GM12878 (cell line): ENCODE measurements at regions not wholly inside any gene's neighbourhood (a gene's known extent, or its start where the extent isn't known, plus 50 kb on each side); places are given as distances from the start of the nearest gene placed in this dataset.

ENCODE experiments used
- ATAC-seq: fragments of 200-7000 bp; cut with Tn5 transposase; 3 replicates; pipeline ENCODE4 v1.9.1; 2020; ENCODE audit warnings: mild to moderate bottlenecking, moderate library complexity
- BruUV-seq: library from RNA; stranded (reverse); fragments of 400-500 nt; replicated peaks from 2 replicates; lab custom pipeline; 2021; lab: Mats Ljungman, UMichigan
- CTCF ChIA-PET: fragments of 300-600 bp; sonication (Branson Sonifier 250); formaldehyde crosslinking; extraction: SDS; loops from one replicate; lab custom pipeline; 2021; ENCODE audit warnings: inconsistent platforms; lab: Yijun Ruan, JAX
- POLR2A ChIA-PET: fragments of 350-600 bp; formaldehyde crosslinking; extraction: SDS; loops from one replicate; lab custom pipeline; 2021; ENCODE audit warnings: inconsistent platforms; lab: Charles Lee
- RAD21 ChIA-PET: fragments of 300-600 bp; sonication (Branson Sonifier 250); formaldehyde crosslinking; loops from one replicate; lab custom pipeline; 2023; ENCODE audit warnings: antibody characterized with exemption; ENCODE audit not compliant: unreplicated experiment; lab: Charles Lee
- SMC1A ChIA-PET: fragments of 300-600 bp; sonication (Branson Sonifier 250); formaldehyde crosslinking; loops from one replicate; lab custom pipeline; 2023; ENCODE audit not compliant: unreplicated experiment, uncharacterized antibody; lab: Charles Lee
- DNase-seq: peaks from one replicate; pipeline ENCODE4 v3.0.0-alpha.2; 2011; ENCODE audit warnings: low read depth, low spot score
- FAIRE-seq: peaks from 3 replicates; lab custom pipeline; 2011; peaks lifted over from hg19 to GRCh38; lab: Jason Lieb, UNC
- H2AFZ ChIP-seq: 2 replicates; pipeline ENCODE4 v1.6.0; 2011; ENCODE audit warnings: low read depth, low read length, control low read depth; ENCODE audit not compliant: control insufficient read depth
- H3K27ac ChIP-seq: 2 replicates; pipeline ENCODE4 v1.5.1; 2011; ENCODE audit warnings: control low read depth; ENCODE audit not compliant: control insufficient read depth, insufficient read depth
- H3K27me3 ChIP-seq, 2 experiments: replicated peaks in 1 of 2; 2 replicates each; pipeline versions ENCODE4 v1.6.0 to v1.6.1; 2011; ENCODE audit warnings: low read length in 1 of 2; ENCODE audit not compliant: control insufficient read depth in 2 of 2, insufficient read depth in 2 of 2
- H3K36me3 ChIP-seq, 2 experiments: 2 replicates each; pipeline ENCODE4 v1.5.1; 2011; ENCODE audit warnings: low read length in 1 of 2; ENCODE audit not compliant: control insufficient read depth in 2 of 2, insufficient read depth in 2 of 2
- H3K4me1 ChIP-seq: 2 replicates; pipeline ENCODE4 v1.6.1; 2011; ENCODE audit warnings: mild to moderate bottlenecking, low read length, moderate library complexity, mixed read lengths; ENCODE audit not compliant: control insufficient read depth, insufficient read depth
- H3K4me2 ChIP-seq: 2 replicates; pipeline ENCODE4 v1.6.0; 2011; ENCODE audit warnings: control low read depth; ENCODE audit not compliant: control insufficient read depth, insufficient read depth
- H3K4me3 ChIP-seq: fragments of 200-600 bp; sonication (generic); 2 replicates; pipeline ENCODE4 v1.5.1; 2016
- H3K79me2 ChIP-seq: 2 replicates; pipeline ENCODE4 v1.6.0; 2011; ENCODE audit warnings: low read length; ENCODE audit not compliant: control insufficient read depth, insufficient read depth
- H3K9ac ChIP-seq: 2 replicates; pipeline ENCODE4 v1.8.0; 2011; ENCODE audit warnings: low read length, control low read depth, mixed read lengths; ENCODE audit not compliant: control insufficient read depth, insufficient read depth
- H3K9me3 ChIP-seq: replicated peaks from 3 replicates; pipeline ENCODE4 v1.5.1; 2011; ENCODE audit warnings: mild to moderate bottlenecking, low read length; ENCODE audit not compliant: control insufficient read depth, insufficient read depth
- H4K20me1 ChIP-seq: 2 replicates; pipeline ENCODE4 v1.6.0; 2011; ENCODE audit not compliant: control insufficient read depth, insufficient read depth
- BCL11A ChIP-seq: IDR thresholded peaks from 2 replicates; pipeline ENCODE4 v1.6.1; 2011; ENCODE audit warnings: low read depth, low read length
- CEBPZ ChIP-seq: fragments of 150-350 bp; IDR thresholded peaks from 2 replicates; pipeline ENCODE4 v1.6.1; 2016; ENCODE audit warnings: low read depth, low read length
- CHD1 ChIP-seq: IDR thresholded peaks from 2 replicates; pipeline ENCODE4 v1.6.1; 2012; ENCODE audit warnings: low read depth, low read length, improper control_type of control experiment
- DPF2 ChIP-seq: fragments of 450-650 bp; IDR thresholded peaks from 2 replicates; pipeline ENCODE4 v1.6.1; 2017; ENCODE audit warnings: mild to moderate bottlenecking
- EED ChIP-seq: sonication (generic); IDR thresholded peaks from 2 replicates; pipeline ENCODE4 v1.6.1; 2016; ENCODE audit warnings: antibody characterized with exemption, low read depth
- FOXM1 ChIP-seq: IDR thresholded peaks from 2 replicates; pipeline ENCODE4 v1.6.1; 2012; ENCODE audit warnings: low read depth, mild to moderate bottlenecking, inconsistent platforms, low read length, moderate library complexity
- JUNB ChIP-seq: IDR thresholded peaks from 2 replicates; pipeline ENCODE4 v1.6.1; 2016; ENCODE audit warnings: antibody characterized with exemption, mild to moderate bottlenecking
- MTA3 ChIP-seq: IDR thresholded peaks from 2 replicates; pipeline ENCODE4 v1.6.1; 2012; ENCODE audit warnings: low read length, inconsistent platforms, borderline replicate concordance
- MYB ChIP-seq: fragments of 150-350 bp; IDR thresholded peaks from 2 replicates; pipeline ENCODE4 v1.6.1; 2014; ENCODE audit warnings: mild to moderate bottlenecking, low read depth, low read length, borderline replicate concordance
- NFYA ChIP-seq: IDR thresholded peaks from 2 replicates; pipeline ENCODE4 v1.6.1; 2011; ENCODE audit warnings: low read depth, mild to moderate bottlenecking, low read length, improper control_type of control experiment, borderline replicate concordance
- RBBP5 ChIP-seq: fragments of 200-600 bp; sonication (generic); conservative IDR thresholded peaks from 2 replicates; pipeline ENCODE4 v1.6.1; 2016
- SKIL ChIP-seq: fragments of 450-650 bp; IDR thresholded peaks from 2 replicates; pipeline ENCODE4 v1.6.1; 2017; ENCODE audit warnings: mild to moderate bottlenecking, low read depth, inconsistent platforms; ENCODE audit not compliant: poor library complexity, severe bottlenecking
- SUZ12 ChIP-seq: fragments of 200-600 bp; sonication (generic); IDR thresholded peaks from one replicate; pipeline ENCODE4 v1.6.1; 2018; ENCODE audit warnings: antibody characterized with exemption, mild to moderate bottlenecking; ENCODE audit not compliant: unreplicated experiment
- TCF12 ChIP-seq: IDR thresholded peaks from 2 replicates; pipeline ENCODE4 v1.6.1; 2011; ENCODE audit warnings: low read depth, mild to moderate bottlenecking, low read length
- ZNF622 ChIP-seq: fragments of 450-650 bp; IDR thresholded peaks from 2 replicates; pipeline ENCODE4 v1.6.1; 2017; ENCODE audit warnings: mild to moderate bottlenecking, inconsistent platforms
- ZSCAN29 ChIP-seq: fragments of 450-650 bp; IDR thresholded peaks from 2 replicates; pipeline ENCODE4 v1.6.1; 2017; ENCODE audit warnings: mild to moderate bottlenecking, moderate library complexity
- WGBS: methylation state at CpG from one replicate; pipeline ENCODE4 v1.1.6; 2016; ENCODE audit warnings: low lambda C conversion rate; ENCODE audit not compliant: insufficient replicate concordance, insufficient coverage; ENCODE audit errors: missing lambda C conversion rate; 5-methylcytosine and 5-hydroxymethylcytosine counted together
- in situ Hi-C: fragments of 300-500 bp; cut with MboI; formaldehyde crosslinking; loops from 9 replicates; pipeline ENCODE4 v1.14.3; 2018; ENCODE audit warnings: mixed read lengths
- intact Hi-C: fragments of 100-400 bp; cut with micrococcal nuclease; formaldehyde crosslinking; loops from one replicate; pipeline ENCODE4 v1.14.2; 2022; ENCODE audit not compliant: unreplicated experiment
- TF ChIP-seq, protein P1 (sequence below): IDR thresholded peaks from 2 replicates; pipeline ENCODE4 v1.6.1; 2012; ENCODE audit warnings: mild to moderate bottlenecking, low read depth, low read length

GRCh38 chr5:5711592-5711991 is 289.1 kb downstream of the ICE1 start:
- FAIRE-seq = no peak
- Histone ChIP-seq H3K9me3 (no peaks in the 10 kb centered on the region; the same call in 2 of the 3 replicates), H3K79me2 (no peaks in the 10 kb centered on the region), H3K27ac (no peak overlapping the region), H3K9ac (no peak overlapping the region), H3K36me3 (no peaks in the 10 kb centered on the region), H3K4me2 (no peak overlapping the region), H3K4me3 (no peak overlapping the region), H3K4me1 (no peaks in the 10 kb centered on the region), H4K20me1 (no peaks in the 10 kb centered on the region), H3K27me3 (no peaks in the 10 kb centered on the region), H2AFZ (no peak overlapping the region)
- CTCF ChIA-PET = no interaction called here
- no peak for ATAC-seq
- RAD21 ChIA-PET = no interaction called here
- POLR2A ChIA-PET = no interaction called here
- intact Hi-C loops = no loop called here
- TF ChIP-seq TCF12 (no peak), ZNF622 (no peak), BCL11A (no peak), CHD1 (no peak), ZSCAN29 (no peak), NFYA (no peak), JUNB (no peak), MYB (no peak), SKIL (no peak), FOXM1 (no peak), EED (no peak), RBBP5 (no peak), CEBPZ (no peak), MTA3 (no peak), DPF2 (no peak), SUZ12 (no peak)
- TF ChIP-seq, protein P1, sequence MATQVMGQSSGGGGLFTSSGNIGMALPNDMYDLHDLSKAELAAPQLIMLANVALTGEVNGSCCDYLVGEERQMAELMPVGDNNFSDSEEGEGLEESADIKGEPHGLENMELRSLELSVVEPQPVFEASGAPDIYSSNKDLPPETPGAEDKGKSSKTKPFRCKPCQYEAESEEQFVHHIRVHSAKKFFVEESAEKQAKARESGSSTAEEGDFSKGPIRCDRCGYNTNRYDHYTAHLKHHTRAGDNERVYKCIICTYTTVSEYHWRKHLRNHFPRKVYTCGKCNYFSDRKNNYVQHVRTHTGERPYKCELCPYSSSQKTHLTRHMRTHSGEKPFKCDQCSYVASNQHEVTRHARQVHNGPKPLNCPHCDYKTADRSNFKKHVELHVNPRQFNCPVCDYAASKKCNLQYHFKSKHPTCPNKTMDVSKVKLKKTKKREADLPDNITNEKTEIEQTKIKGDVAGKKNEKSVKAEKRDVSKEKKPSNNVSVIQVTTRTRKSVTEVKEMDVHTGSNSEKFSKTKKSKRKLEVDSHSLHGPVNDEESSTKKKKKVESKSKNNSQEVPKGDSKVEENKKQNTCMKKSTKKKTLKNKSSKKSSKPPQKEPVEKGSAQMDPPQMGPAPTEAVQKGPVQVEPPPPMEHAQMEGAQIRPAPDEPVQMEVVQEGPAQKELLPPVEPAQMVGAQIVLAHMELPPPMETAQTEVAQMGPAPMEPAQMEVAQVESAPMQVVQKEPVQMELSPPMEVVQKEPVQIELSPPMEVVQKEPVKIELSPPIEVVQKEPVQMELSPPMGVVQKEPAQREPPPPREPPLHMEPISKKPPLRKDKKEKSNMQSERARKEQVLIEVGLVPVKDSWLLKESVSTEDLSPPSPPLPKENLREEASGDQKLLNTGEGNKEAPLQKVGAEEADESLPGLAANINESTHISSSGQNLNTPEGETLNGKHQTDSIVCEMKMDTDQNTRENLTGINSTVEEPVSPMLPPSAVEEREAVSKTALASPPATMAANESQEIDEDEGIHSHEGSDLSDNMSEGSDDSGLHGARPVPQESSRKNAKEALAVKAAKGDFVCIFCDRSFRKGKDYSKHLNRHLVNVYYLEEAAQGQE = no peak
- no peak for DNase-seq
- WGBS = 44% methylated on average over 1 of the region's 1 CpG
- in situ Hi-C loops = no loop called here
- SMC1A ChIA-PET = interaction anchor here (1.8 kb wide), 1 partner anchor 14 kb away, joined by 5 read pairs; no protein-coding TSS in a partner anchor
- no TSS peak for BruUV-seq
